GM19043 (cell line): ENCODE measurements at regions not wholly inside any gene's neighbourhood (a gene's known extent, or its start where the extent isn't known, plus 50 kb on each side); places are given as distances from the start of the nearest gene placed in this dataset.
"Not testable (repeated sequence)": the region's sequence is repeated elsewhere in the genome, so short reads cannot be mapped to it uniquely, and the experiment has no call there.

Source experiments
- ATAC-seq: cut with Tn5 transposase; IDR thresholded peaks from one replicate; pipeline ENCODE4 v1.9.1; 2021; ENCODE audit warnings: low read depth; ENCODE audit not compliant: unreplicated experiment

DNA sequence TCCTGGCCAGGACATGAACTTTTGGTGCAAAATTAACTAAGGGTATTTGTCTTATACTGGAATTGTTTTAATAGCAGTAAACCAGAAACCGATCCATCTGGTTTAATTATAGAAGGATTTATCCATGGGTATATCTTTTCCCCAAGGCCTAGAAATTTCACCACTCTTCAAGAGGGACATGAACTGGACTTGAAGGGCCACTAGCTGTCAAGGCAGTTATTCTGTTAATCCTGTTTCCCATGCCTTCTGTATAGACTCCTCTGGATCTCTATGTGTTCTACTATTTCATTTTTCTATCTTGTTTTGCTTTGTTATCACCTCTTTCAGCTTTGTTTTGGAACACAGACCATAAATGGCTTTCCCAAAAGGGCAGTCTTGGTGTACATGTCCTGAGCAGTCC is 467.6 kb downstream of the KIF4B start:
- no peak for ATAC-seq

DNA sequence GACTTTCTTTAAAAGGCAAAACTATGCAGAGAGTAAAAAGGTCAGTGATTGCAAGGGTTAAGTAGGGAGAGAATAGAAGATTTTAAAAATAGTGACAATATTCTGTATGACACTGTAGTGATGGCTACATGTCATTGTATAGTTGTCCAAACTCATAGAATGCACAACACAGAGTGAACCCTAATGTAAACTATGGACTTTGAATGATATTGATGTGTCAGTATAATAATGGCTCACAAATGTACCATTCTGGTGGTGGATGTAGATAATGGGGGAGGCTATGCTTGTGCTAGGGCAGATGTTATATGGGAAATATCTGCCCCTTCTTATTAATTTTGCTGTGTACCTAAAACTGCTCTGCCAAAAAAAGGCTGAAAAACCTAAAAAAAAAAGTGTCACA is 468.9 kb downstream of the KIF4B start:
- ATAC-seq = no peak

DNA sequence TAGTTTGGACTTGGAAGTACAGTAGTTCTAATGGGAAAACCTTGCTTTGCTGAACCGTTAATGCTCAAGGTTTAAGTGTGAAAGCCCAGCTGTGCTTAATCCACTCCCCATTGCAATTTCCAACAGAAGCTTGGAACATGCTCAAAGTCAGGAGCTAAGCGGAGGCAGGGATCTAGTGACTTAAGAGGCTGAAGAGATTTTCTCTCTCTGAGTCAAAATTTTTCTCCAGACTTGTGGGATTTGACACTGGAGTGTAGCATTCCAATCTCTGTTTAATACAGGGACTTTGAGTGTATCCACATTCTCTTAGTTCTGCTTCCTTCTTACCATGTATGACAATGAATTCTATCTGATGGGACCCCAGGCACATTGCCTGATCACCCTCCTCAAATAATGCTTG is 471.8 kb downstream of the KIF4B start:
- ATAC-seq = no peak

DNA sequence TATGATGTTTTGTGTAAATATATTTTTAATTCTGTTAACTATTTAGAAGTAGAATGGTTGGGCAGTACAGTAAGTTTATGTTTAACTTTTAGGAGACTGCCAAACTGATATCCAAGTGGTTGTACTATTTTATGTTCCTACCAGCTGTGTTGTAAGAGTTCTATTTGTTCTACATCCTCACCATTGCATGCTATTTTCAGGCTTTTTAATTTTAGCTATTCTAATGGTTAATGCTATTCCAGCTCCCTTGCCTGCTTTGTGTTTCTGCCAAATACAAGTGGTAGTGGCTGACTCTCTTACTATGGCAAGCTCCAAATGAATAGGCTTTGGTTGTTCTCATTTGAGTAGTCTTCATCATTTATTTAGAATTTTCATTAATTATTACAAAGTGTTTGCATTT is 476.4 kb downstream of the KIF4B start:
- ATAC-seq = no peak

DNA sequence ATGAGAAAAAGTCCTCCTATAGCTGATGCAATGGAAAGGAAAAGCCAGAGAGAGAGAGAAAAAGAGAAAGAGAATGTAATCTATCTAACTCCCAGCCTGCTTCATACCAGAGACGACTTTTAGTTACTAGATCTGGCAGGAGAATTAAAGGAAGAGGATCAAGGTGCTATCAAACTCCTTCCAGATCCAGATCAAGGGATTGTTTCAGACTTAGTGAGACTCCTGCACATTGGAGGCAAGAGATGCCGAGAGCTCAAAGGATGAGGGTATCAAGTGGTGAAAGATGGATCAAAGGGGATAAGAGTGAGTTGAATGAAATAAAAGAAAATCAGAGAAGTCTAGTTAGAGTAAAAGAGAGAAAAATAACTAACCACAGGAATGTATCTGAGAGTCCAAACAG is 478.6 kb downstream of the KIF4B start:
- ATAC-seq = no peak

DNA sequence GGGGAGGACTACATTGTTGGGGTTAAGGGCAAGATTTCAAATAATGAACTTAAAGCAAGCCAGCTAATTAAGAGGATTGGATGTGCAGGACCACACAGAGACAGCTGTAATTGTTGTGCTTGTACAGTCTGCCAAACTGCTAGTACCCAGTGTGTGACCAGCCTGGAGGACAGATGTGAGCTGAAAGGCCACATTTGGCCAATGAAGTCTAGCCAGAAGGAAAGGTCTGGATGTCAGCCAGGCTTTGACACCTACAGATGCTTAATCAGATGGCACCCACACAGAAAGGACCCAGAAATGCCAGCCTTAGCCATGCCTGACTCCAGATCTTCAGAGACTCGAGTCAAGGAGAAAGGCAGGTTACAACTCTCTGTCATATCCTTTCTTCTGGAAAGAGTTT is 491.1 kb downstream of the KIF4B start:
- ATAC-seq = no peak

DNA sequence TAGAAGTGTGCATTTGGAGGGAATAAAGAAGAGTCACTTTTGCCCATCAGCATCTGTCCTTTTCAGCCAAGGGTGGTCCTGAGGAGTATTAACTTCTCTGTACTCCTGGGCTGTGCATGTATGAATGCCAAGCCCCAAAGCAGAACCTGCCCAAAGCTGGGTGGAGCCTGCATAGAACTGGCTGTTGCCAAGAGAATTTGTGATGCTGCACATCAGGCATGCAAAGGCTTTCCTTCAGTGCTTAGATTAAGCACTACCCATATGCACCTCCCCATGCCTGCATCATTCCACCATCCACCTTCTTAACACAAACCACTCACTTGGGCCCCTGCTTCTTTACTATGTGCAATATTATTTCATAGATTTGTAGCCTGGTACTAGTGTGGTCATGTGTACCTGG is 493.8 kb downstream of the KIF4B start:
- ATAC-seq = no peak

DNA sequence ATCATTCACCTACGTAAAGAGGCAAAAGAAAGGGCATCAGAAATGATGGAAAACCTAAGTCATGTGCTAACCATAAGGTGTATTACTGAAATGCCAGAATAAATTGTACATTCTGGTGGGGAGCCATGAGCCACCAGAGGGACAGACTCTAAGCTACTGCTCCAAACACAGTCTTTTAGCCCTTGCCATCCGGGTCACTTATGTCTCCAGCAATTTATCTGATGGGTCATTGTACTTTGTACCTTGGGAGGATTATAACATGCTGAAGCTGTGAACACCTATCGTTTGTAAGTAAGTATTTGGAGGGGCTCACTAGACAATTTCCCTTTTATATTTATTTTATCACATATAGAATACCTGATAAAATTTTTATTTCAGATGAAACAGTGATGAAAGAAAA is 495.1 kb downstream of the KIF4B start:
- ATAC-seq = no peak

DNA sequence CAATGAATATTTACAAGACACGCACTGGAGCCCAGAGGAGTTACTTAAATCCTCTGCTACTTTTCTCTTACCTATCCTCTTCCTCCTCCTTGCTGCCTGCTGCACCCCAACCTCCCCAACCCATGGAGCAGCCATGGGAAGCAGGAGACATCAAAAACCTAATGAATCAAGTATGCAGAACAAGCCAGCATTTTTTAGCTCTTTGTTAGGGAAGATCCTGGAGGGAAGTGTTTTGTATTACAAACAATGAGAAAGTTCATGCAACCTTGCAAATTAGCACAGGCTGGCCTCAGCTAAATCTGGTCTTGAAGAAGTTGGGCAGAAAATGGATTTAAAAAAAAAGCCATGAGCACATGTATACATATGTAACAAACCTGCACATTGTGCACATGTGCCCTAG is 498.8 kb downstream of the KIF4B start:
- no peak for ATAC-seq

DNA sequence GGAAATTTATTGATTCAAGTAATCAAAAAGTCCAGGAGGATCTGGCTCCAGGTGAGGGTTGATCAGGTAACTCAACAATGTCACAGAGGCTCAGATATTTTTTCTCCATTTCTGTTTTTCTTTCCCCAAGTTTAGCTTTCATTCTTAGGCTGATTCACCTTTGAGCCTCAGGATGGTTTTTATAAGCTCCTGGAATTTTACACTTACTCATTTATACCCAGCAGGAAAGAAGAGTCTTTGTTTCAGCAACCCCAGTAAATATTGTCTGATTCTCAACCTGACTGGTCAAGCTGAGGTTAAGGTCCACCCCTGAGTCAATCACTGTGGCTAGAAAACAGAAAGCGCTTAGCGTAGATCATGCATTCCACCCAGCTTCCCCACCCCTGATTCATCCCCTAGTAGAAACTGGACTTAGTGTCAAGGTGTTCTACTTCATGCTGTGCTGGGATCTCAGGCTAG is 500.6 kb downstream of the KIF4B start:
- no peak for ATAC-seq

DNA sequence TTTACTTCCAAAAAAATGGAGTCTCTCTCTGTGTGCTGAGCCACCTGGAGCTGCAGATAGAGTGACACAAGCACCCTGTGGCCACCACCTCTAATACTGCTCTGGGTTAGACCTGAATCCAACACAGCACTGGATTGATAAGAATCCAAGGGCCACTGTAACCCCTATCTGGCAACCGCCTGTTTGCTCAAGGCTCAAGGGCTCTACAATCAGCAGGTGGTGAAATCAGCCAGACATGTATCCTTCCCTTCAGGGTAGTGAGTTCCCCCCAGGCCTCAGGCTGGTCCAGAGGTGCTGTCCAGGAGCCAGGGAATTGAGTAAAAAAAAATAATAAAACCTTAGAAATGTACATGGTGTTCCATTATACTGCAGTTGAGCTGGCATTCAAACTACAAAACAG is 509.0 kb downstream of the KIF4B start:
- ATAC-seq = no peak

DNA sequence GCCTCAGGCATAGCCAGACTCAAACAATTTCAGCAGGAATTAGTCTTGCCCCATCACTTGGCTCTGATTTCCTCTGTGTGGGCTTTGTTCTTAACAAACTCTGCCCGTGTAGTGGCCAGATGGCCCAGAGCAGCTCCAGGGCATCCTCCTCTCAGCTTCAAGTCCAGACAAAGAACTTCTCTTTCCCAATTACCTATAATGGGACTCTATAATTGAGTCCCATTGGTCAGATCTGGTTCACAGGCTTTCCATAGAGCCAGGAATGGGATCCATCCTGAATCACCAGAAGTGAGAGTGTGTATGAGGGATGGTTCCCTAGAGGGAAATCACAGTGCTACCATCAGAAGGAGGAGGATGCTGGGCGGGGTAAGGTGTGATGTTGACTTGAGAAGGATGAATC is 515.8 kb downstream of the KIF4B start:
- no peak for ATAC-seq

DNA sequence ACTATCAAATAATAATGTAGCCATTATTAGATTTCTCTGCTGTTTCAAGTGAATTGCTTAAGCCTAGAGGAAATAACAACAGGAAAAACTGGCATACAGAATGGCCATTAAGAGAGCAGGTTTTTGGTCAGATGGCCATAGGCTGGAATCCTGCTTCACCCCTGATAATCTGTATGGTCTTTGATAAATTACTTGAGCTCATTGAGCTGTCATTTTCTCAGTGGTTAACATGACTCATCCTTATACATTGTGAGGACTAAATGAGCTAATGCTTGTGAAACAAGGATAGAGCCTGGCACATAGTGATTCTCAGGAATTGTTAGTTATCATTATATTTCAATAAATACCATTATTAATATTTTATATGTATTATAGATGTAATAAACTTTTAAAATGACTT is 516.5 kb downstream of the KIF4B start:
- no peak for ATAC-seq

DNA sequence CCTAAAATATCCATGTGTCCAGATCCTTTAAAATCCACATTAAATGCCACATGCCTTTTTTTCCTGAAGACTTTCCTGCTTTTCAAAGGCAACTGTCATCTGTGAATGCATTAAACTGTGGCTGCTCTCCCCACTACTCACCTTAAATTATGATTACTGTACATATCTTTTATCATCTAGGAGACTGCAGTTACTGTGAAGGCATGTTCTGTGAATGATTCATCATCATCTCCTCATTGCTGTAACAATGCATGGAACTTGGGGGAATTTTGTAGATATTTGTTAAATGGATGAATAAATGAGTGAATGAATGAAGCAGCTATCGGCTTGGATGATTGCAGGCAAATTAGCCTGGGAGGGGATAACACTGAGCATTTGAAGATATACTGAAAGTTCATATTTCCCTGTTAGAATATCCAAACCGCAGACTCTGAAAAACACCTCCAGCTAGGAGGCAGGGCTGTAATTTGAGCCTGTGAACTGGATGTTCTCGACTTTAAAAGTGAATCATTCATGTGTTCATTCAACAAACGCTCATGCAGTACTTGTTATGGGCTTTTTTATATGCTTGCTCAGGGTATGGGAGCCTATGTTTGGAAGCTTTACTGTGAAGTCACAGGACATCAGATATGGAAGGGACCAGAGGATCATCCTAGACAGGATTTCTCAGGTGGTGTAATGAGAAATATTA is 519.2 kb downstream of the KIF4B start:
- ATAC-seq = no peak

DNA sequence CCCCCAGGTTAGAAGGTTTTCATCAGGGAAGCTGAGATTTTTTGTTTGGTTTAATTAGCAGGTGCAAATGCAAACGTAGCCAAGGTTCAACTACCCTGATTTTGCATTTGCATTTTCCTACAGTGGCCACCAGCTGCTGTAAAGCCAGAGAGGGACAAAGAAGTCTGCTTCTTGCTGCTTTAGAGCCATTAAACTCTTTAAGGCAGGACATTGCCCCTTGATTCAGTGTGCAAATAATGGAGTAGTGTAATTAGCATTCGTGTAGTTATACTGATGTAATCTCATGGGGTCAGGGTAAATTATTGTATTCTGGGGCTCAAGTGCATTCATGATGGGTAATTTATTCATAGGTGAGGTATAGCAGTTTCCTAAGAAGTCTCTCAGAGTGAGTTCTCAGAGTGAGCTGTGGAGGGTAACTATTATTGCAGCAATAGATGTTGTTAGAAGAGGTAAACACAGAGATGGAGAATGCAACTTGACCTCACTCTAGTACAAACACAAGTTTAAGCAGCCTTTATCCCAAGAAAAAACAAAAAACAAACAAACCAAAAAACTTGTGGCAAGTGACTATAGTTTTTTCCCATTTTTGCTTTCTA is 526.5 kb downstream of the KIF4B start:
- no peak for ATAC-seq

DNA sequence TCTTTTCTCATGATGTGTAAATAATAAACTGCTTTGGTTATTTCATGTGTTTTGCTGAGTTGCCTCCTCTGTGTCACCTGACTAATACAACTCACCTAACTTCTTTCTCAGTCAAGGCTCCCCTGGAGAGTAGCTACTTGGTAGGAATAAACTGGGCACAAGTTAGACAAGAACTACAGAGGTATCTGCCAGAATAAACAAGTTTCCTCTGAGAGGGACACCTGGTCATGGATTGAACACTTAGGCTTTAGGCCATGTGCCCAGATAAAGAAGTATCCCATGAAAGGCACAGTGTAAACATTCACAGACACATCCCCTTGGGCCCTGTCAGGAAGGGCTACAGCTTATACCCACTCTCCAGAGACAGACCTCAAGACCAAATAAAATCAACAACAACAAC is 532.5 kb downstream of the KIF4B start:
- no peak for ATAC-seq

DNA sequence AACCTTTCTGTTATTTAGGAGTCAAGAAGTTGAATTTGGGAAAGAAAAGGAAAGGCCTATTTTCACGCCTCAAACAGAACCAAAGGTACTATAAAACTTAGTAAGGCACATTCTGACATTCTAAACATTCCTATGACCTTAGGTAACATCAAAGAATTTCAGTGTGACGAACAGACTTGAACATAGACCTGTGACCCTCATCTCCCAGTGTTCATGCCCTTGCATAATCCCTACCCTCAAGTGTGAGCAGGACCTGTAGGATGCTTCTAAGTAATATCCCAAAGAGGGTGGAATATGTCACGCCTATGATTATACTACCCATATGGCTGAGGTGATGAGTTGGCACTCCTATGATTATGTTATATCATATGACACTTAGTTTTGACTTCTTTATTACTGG is 540.9 kb downstream of the KIF4B start:
- no peak for ATAC-seq

DNA sequence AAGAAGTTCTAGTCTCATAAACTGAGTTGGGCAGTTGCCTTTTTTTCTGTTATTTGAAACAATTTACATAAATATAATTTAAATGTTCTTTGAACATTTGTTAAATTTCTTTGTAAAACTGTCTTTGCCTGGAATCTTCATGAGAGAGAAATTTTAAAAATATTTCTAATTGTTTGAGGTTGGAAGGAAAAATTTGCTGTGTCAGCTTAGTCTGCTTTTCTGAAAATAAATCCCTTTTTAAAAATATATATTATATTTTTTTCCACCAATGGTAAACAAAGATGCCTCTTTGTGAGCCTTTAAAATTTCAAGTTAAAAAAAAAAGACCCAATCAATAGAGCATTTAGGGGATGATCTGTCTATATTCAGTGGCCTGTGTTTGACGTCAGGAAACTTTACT is 542.7 kb downstream of the KIF4B start:
- no peak for ATAC-seq

DNA sequence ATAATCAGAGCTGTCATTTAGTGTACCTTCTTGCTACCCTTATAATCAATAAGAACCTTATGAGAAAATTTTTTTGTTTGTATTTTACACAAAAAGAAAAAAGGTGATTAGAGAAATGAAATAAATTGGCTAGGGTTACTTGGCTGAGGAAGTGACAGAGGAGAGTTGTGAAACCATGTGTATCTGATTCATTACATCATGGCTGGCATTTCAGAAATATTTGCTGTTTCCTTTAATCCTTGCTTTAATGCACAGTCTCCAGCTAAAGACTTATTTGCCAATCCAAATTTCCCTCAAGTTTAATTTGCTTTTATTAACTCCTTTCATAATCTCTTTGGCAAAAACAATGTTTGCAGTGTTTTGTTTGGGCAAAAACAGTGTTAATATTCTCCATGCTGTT is 543.1 kb downstream of the KIF4B start:
- ATAC-seq = no peak

DNA sequence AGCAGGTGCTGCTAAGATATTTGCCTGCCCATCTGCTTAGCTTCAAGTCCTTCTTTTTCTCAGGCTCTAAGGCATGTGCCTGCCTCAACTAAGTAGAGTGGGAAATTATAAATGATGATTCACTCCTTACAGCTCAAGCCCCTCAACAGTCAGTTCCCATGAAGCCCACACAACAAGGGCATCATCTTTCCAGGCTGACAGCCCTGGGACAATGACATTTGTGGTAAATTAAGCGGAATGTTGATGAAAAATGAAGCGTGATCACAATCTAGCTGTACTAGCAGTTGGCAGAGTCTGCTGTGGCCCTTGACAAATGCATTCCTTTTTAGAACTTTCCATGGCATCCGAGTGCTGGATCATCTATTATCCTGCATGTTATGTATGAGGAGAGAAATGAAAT is 548.6 kb downstream of the KIF4B start:
- ATAC-seq = no peak

DNA sequence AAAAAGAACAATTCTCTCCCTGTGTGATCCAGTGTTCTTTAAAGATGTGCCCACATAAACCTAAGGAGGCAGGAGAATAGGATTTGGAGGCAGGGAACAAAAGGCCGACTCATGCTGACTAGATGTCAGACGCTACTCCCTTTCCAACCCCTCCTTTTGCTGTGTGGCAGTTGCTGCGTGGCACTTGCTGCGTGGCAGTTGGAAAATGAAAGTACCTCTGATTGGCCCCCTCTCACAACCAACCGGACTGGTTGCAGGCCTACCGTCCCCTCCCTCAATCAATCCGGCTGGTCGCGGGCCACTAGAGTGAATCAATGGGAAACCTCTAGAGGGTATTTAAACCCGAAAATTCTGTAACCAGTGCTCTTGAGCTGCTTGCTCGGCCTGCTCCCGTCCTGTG is 551.0 kb downstream of the KIF4B start:
- ATAC-seq = no peak

DNA sequence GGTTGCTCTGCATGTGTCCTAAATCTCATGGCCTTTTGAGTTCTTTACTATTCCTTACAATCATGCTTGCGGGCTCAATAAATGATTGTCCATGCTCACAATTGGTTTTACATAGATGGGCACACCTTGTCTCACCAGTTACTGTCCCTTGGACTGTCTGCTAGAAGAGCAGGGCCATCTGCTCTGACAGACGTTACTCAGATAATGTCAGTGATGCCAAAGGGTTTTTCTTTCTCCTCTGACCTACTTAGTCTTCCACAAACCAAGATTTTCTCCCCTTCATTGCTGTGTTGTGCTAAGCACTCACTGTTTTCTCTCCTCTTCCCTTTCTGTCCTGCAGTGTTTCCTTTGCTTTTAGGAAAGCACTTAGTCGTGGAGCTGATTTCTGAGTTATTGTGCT is 562.3 kb downstream of the KIF4B start:
- no peak for ATAC-seq

DNA sequence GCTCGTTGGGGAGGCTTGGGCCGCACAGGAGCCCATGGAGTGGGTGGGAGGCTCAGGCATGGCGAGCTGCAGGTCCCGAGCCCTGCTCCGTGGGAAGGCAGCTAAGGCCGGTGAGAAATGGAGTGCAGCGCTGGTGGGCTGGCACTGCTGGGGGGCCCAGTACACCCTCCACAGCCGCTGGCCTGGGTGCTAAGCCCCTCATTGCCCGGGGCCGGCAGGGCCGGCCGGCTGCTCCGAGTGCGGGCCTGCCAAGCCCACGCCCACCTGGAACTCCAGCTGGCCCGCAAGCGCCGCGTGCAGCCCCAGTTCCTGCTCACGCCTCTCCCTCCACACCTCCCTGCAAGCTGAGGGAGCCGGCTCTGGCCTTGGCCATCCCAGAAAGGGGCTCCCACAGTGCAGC is 573.3 kb downstream of the KIF4B start:
- not testable (repeated sequence) for ATAC-seq
